H9 (cell line): ENCODE measurements at regions not wholly inside any gene's neighbourhood (a gene's known extent, or its start where the extent isn't known, plus 50 kb on each side); places are given as distances from the start of the nearest gene placed in this dataset.

Source experiments
- DNase-seq: peaks from one replicate; pipeline ENCODE4 v3.0.0-alpha.2; 2017
- H2AFZ ChIP-seq: one replicate; pipeline ENCODE4 v1.6.1; 2013; ENCODE audit warnings: mild to moderate bottlenecking, low read length, control low read depth, moderate library complexity
- H2AK5ac ChIP-seq: 2 replicates; pipeline ENCODE4 v1.6.1; 2013; ENCODE audit warnings: low read length, control low read depth, mixed read lengths; ENCODE audit not compliant: insufficient read length
- H2BK120ac ChIP-seq: one replicate; pipeline ENCODE4 v1.6.1; 2013; ENCODE audit warnings: low read depth, mild to moderate bottlenecking, low read length, control low read depth, inconsistent platforms; ENCODE audit not compliant: poor library complexity, severe bottlenecking
- H2BK12ac ChIP-seq: 2 replicates; pipeline ENCODE4 v1.6.1; 2013; ENCODE audit warnings: low read length, control low read depth, mixed read lengths, low read depth; ENCODE audit not compliant: insufficient read length
- H2BK15ac ChIP-seq: 2 replicates; pipeline ENCODE4 v1.6.1; 2013; ENCODE audit warnings: low read depth, low read length, control low read depth
- H2BK20ac ChIP-seq: one replicate; pipeline ENCODE4 v1.6.1; 2013; ENCODE audit warnings: low read depth, mild to moderate bottlenecking, low read length, control low read depth, inconsistent platforms; ENCODE audit not compliant: poor library complexity, severe bottlenecking
- H2BK5ac ChIP-seq: 2 replicates; pipeline ENCODE4 v1.6.1; 2013; ENCODE audit warnings: low read length, control low read depth, mixed read lengths; ENCODE audit not compliant: insufficient read length
- H3K14ac ChIP-seq: 2 replicates; pipeline ENCODE4 v1.6.1; 2013; ENCODE audit warnings: low read length, control low read depth; ENCODE audit not compliant: insufficient read depth
- H3K18ac ChIP-seq: 2 replicates; pipeline ENCODE4 v1.6.1; 2013; ENCODE audit warnings: low read depth, mild to moderate bottlenecking, mixed read lengths, low read length, control low read depth; ENCODE audit not compliant: insufficient read length
- H3K23ac ChIP-seq: 2 replicates; pipeline ENCODE4 v1.6.1; 2013; ENCODE audit warnings: low read length, control low read depth, mixed read lengths, low read depth; ENCODE audit not compliant: insufficient read length
- H3K23me2 ChIP-seq: 2 replicates; pipeline ENCODE4 v1.6.1; 2013; ENCODE audit warnings: low read depth, mild to moderate bottlenecking, mixed read lengths, low read length, control low read depth; ENCODE audit not compliant: insufficient read length, poor library complexity, severe bottlenecking
- H3K27ac ChIP-seq: 2 replicates; pipeline ENCODE4 v1.5.1; 2013; ENCODE audit warnings: low read length, control low read depth, mixed read lengths, low read depth; ENCODE audit not compliant: insufficient read length
- H3K27me3 ChIP-seq: 2 replicates; pipeline ENCODE4 v1.6.1; 2013; ENCODE audit warnings: low read length, control low read depth, inconsistent platforms; ENCODE audit not compliant: insufficient read depth
- H3K4ac ChIP-seq: 2 replicates; pipeline ENCODE4 v1.6.1; 2013; ENCODE audit warnings: low read depth, mild to moderate bottlenecking, control low read depth, inconsistent platforms, low read length, moderate library complexity
- H3K4me1 ChIP-seq: 2 replicates; pipeline ENCODE4 v1.6.1; 2013; ENCODE audit warnings: low read length, control low read depth, inconsistent platforms; ENCODE audit not compliant: insufficient read depth
- H3K4me2 ChIP-seq: 2 replicates; pipeline ENCODE4 v1.6.1; 2013; ENCODE audit warnings: low read length, control low read depth, mixed read lengths; ENCODE audit not compliant: insufficient read length, insufficient read depth
- H3K56ac ChIP-seq: 2 replicates; pipeline ENCODE4 v1.6.1; 2013; ENCODE audit warnings: low read depth, mild to moderate bottlenecking, mixed read lengths, low read length, control low read depth; ENCODE audit not compliant: insufficient read length
- H3K79me1 ChIP-seq: 2 replicates; pipeline ENCODE4 v1.6.1; 2013; ENCODE audit warnings: low read depth, mild to moderate bottlenecking, moderate library complexity, low read length, control low read depth, inconsistent platforms; ENCODE audit not compliant: insufficient read depth, poor library complexity, severe bottlenecking
- H3K79me2 ChIP-seq: 2 replicates; pipeline ENCODE4 v1.6.1; 2013; ENCODE audit warnings: low read length, control low read depth, inconsistent platforms; ENCODE audit not compliant: insufficient read depth
- H3K9ac ChIP-seq: 2 replicates; pipeline ENCODE4 v1.6.1; 2013; ENCODE audit warnings: low read length, control low read depth, mixed read lengths; ENCODE audit not compliant: insufficient read length; ENCODE audit errors: extremely low read depth
- H3K9me3 ChIP-seq: one replicate; pipeline ENCODE4 v1.6.1; 2013; ENCODE audit warnings: low read depth, low read length, inconsistent platforms; ENCODE audit not compliant: control insufficient read depth
- H3T11ph ChIP-seq: one replicate; pipeline ENCODE4 v1.6.1; 2013; ENCODE audit warnings: mild to moderate bottlenecking, low read length, control low read depth, inconsistent platforms
- H4K20me1 ChIP-seq: one replicate; pipeline ENCODE4 v1.6.1; 2013; ENCODE audit not compliant: control insufficient read depth, insufficient read length, insufficient read depth
- H4K5ac ChIP-seq: 2 replicates; pipeline ENCODE4 v1.6.1; 2013; ENCODE audit warnings: low read depth, mild to moderate bottlenecking, mixed read lengths, low read length, control low read depth; ENCODE audit not compliant: insufficient read length
- H4K8ac ChIP-seq: replicated peaks from 2 replicates; pipeline ENCODE4 v1.6.1; 2013; ENCODE audit warnings: low read length, control low read depth, mixed read lengths, low read depth; ENCODE audit not compliant: insufficient read length
- H4K91ac ChIP-seq: 2 replicates; pipeline ENCODE4 v1.6.1; 2013; ENCODE audit warnings: low read depth, mild to moderate bottlenecking, moderate library complexity, mixed read lengths, low read length, control low read depth; ENCODE audit not compliant: insufficient read length
- H3K27ac Mint-ChIP-seq, 3 experiments: 2 replicates in 2 of 3; 3 replicates in 1 of 3; pipeline ENCODE4 v1.8.0; 2020 to 2021; ENCODE audit warnings: mixed read lengths in 3 of 3, mild to moderate bottlenecking in 1 of 3, moderate library complexity in 1 of 3
- H3K27me3 Mint-ChIP-seq: 2 replicates; pipeline ENCODE4 v1.8.0; 2021; ENCODE audit warnings: low read depth, mild to moderate bottlenecking, moderate library complexity, mixed read lengths
- H3K36me3 Mint-ChIP-seq, 3 experiments: 2 replicates in 2 of 3; 3 replicates in 1 of 3; pipeline ENCODE4 v1.8.0; 2020 to 2021; ENCODE audit warnings: low read depth in 3 of 3, mixed read lengths in 3 of 3; ENCODE audit not compliant: insufficient read depth in 1 of 3
- H3K4me1 Mint-ChIP-seq, 2 experiments: 2 replicates each; pipeline ENCODE4 v1.8.0; 2020; ENCODE audit warnings: mixed read lengths in 2 of 2
- H3K4me3 Mint-ChIP-seq, 2 experiments: 2 replicates in 1 of 2; 3 replicates in 1 of 2; pipeline ENCODE4 v1.8.0; 2020 to 2021; ENCODE audit warnings: mild to moderate bottlenecking in 2 of 2, mixed read lengths in 2 of 2, moderate library complexity in 1 of 2
- H3K9me3 Mint-ChIP-seq, 2 experiments: 2 replicates in 1 of 2; 3 replicates in 1 of 2; pipeline ENCODE4 v1.8.0; 2020; ENCODE audit warnings: mild to moderate bottlenecking in 2 of 2, mixed read lengths in 2 of 2, moderate library complexity in 1 of 2
- CTCF ChIP-seq: fragments of 200-600 bp; sonication (generic); conservative IDR thresholded peaks from 3 replicates; pipeline ENCODE4 v1.8.0; 2021; ENCODE audit warnings: antibody characterized with exemption, mild to moderate bottlenecking
- WGBS: extraction: QIAGEN DNeasy Blood & Tissue Kit; methylation state at CpG from one replicate; pipeline ENCODE4 v1.1.7; 2013; ENCODE audit warnings: missing lambda C conversion rate, low lambda C conversion rate, mixed read lengths; ENCODE audit not compliant: insufficient read length; ENCODE audit errors: extremely low coverage; 5-methylcytosine and 5-hydroxymethylcytosine counted together

DNA sequence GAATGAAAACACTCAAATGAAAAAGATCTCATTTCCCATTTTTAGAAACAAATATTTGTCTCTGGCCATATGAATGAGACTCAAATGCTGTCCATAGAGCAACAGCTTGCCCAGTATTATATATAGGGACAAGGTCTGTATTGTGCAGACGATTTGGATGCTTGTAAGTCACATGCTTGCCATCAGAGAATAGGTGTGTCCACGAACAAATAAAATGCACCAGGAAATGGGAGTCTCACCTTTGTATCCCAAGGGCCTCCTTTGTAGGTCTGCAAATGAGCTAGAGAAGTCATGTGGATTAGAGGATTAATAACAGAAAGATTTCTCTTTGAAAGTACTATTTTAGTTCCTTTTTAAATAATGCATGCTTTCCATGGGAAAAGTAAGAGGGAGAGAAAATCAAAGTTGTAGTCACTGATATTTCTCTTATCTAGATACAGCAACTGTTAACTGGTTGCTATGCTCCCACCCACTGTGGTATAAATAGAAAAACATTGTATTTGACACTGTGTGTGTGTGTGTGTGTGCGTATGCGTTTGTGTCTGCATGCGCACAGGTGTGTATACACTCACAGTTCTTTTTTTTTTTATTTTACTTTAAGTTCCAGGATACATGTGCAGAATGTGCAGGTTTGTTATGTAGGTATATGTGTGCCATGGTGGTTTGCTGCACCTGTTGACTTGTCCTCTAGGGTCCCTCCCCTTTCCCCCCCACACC lies 383.4 kb upstream of the ARRDC4 start:
- Histone ChIP-seq H3K79me1 (no peaks in the 10 kb centered on the region), H3K27me3 (no peaks in the 10 kb centered on the region), H2BK5ac (no peak overlapping the region), H3K9ac (no peak overlapping the region), H3K9me3 (no peaks in the 10 kb centered on the region), H3K4me2 (no peak overlapping the region), H2AFZ (no peak overlapping the region), H2BK20ac (no peak overlapping the region), H2BK12ac (no peak overlapping the region), H3K56ac (no peak overlapping the region), H4K91ac (no peak overlapping the region), H3K23me2 (no peaks in the 10 kb centered on the region), H3K4me1 (no peaks in the 10 kb centered on the region), H3K27ac (no peak overlapping the region), H4K20me1 (no peaks in the 10 kb centered on the region), H4K8ac (no peak overlapping the region), H3K14ac (no peak overlapping the region), H3K79me2 (no peaks in the 10 kb centered on the region), H2BK15ac (no peak overlapping the region), H3K4ac (no peak overlapping the region), H3T11ph (no peak overlapping the region), H2BK120ac (no peak overlapping the region), H4K5ac (no peak overlapping the region), H3K18ac (no peak overlapping the region), H2AK5ac (no peak overlapping the region), H3K23ac (no peak overlapping the region)
- no peaks in the 10 kb centered on the region for H3K27me3 Mint-ChIP-seq
- no peak for TF ChIP-seq CTCF
- no peak overlapping the region for H3K27ac Mint-ChIP-seq
- DNase-seq, result no peak
- WGBS, result no CpG with 5 or more reads among the region's 5 CpGs
- no peaks in the 10 kb centered on the region; a peak in 1 of 7 replicates for H3K36me3 Mint-ChIP-seq
- H3K4me3 Mint-ChIP-seq, result no peak overlapping the region
- no peaks in the 10 kb centered on the region for H3K4me1 Mint-ChIP-seq
- H3K9me3 Mint-ChIP-seq, result no peaks in the 10 kb centered on the region; a peak in 1 of 5 replicates
